Endothelial cell of umbilical vein (primary cell): ENCODE measurements at regions not wholly inside any gene's neighbourhood (a gene's known extent, or its start where the extent isn't known, plus 50 kb on each side); places are given as distances from the start of the nearest gene placed in this dataset.

Source experiments
- POLR2A ChIP-seq: IDR thresholded peaks from 2 replicates; pipeline ENCODE4 v1.6.1; 2012; ENCODE audit warnings: low read depth, mild to moderate bottlenecking, control low read depth, low read length
- TF ChIP-seq, protein P1 (sequence below), 2 donors: IDR thresholded peaks; 1 replicate in 1 of 2; 2 replicates in 1 of 2; pipeline ENCODE4 v1.5.1; 2011; ENCODE audit warnings: low read length in 2 of 2, mild to moderate bottlenecking in 2 of 2, moderate library complexity in 2 of 2, control low read depth in 1 of 2, inconsistent platforms in 1 of 2, low read depth in 1 of 2; ENCODE audit not compliant: insufficient read depth in 1 of 2; ENCODE audit errors: extremely low read depth in 1 of 2

- TF ChIP-seq, protein P1, sequence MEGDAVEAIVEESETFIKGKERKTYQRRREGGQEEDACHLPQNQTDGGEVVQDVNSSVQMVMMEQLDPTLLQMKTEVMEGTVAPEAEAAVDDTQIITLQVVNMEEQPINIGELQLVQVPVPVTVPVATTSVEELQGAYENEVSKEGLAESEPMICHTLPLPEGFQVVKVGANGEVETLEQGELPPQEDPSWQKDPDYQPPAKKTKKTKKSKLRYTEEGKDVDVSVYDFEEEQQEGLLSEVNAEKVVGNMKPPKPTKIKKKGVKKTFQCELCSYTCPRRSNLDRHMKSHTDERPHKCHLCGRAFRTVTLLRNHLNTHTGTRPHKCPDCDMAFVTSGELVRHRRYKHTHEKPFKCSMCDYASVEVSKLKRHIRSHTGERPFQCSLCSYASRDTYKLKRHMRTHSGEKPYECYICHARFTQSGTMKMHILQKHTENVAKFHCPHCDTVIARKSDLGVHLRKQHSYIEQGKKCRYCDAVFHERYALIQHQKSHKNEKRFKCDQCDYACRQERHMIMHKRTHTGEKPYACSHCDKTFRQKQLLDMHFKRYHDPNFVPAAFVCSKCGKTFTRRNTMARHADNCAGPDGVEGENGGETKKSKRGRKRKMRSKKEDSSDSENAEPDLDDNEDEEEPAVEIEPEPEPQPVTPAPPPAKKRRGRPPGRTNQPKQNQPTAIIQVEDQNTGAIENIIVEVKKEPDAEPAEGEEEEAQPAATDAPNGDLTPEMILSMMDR (IDR thresholded peaks at IDR 0.05; ENCODE audit: extremely low read depth in 1 of 2, insufficient read depth in 1 of 2, low read depth in 1 of 2, low read length in 2 of 2), result no peak
- no peak for TF ChIP-seq POLR2A
Observed at GRCh38 chr5:152978141-152978835, 512.2 kb upstream of the GRIA1 start.
